ENCODE measurements at regions not wholly inside any gene's neighbourhood (a gene's known extent, or its start where the extent isn't known, plus 50 kb on each side); places are given as distances from the start of the nearest gene placed in this dataset.
"Not testable (repeated sequence)": the region's sequence is repeated elsewhere in the genome, so short reads cannot be mapped to it uniquely, and the experiment has no call there.

DNA sequence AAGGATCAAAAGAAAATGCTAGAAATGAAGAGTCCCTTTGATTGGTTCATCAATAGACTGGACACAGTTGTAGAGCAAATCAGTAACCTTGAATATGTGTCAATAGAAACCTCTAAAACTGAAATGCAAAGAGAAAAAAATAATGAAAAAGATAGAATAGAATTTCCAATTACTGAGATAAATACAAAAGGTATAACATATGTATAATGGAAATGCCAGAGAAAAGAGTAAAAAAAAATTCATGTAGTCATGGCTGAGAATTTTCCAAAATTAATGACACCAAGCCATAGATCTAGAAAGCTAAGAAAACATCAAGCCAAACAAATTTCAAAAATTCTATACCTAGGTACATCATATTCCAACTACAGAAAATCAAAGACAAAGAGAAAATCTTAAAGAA, 62.0 kb upstream of the HGF start:
- DNase-seq, result no peak

DNA sequence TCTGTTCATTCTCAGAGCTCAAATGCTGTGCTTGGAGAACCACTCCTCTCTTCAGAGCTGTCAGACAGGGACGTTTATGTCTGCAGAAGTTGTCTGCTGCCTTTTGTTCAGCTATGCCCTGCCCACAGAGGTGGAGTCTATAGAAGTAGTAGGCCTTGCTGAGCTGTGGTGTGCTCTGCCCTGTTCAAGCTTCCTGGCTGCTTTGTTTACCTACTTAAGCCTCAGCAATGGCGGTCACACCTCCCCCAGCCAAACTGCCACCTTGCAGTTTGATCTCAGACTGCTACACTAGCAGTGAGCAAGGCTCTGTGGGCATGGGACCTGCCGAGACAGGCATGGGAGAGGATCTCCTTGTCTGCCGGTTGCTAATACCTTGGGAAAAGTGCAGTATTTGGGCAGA, 59.7 kb upstream of the HGF start:
- DNase-seq, result not testable (repeated sequence)

GRCh38 chr7:81822811-81823210, 53.0 kb upstream of the HGF start:
- DNase-seq, result no peak

DNA sequence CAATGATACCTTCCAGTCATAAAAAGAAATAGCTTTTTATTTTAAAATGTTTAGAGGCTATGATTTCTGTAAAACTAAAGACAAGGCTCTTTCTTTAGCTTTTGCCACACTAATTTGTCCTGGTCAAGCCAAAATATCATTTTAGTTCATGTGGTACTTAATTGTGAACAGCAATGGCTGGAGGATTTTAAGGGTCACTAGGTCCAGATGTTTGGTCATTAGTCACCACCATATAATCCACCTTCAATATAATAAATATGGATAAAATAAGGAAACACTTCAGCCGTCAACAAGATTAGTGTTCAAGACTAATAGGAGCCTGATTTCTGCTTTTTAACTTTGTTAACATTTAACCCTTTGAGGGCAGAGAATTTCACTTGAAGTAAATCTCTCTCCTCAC, 50.0 kb upstream of the HGF start:
- DNase-seq, result no peak

Data from left hindlimb (tissue), 1 donor.